ENCODE measurements at regions not wholly inside any gene's neighbourhood (a gene's known extent, or its start where the extent isn't known, plus 50 kb on each side); places are given as distances from the start of the nearest gene placed in this dataset.

DNA sequence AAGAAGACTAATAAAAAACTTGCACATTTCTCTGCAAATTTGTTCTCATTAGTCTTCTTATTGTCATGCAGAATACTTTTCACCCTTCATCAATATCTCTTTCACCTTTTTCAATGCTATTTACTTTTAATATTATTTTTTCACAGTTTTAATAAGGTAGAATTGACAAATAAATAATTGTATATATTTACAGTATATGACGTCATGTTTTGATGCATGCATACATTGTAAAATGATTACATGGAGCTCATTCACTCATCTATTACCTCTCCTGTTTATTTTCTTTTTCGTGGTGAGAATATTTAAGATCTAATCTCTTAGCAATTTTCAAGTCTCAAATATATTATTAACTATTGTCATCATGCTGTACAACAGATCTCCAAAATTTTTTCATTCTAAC is 658.2 kb upstream of the MKI67 start:
- ChIA-PET CTCF (no interaction called here), POLR2A (no interaction called here)
- no peak overlapping the region for H3K4me3 ChIP-seq (ENCODE audit: low read depth, low read length)
- TF ChIP-seq, protein P1, sequence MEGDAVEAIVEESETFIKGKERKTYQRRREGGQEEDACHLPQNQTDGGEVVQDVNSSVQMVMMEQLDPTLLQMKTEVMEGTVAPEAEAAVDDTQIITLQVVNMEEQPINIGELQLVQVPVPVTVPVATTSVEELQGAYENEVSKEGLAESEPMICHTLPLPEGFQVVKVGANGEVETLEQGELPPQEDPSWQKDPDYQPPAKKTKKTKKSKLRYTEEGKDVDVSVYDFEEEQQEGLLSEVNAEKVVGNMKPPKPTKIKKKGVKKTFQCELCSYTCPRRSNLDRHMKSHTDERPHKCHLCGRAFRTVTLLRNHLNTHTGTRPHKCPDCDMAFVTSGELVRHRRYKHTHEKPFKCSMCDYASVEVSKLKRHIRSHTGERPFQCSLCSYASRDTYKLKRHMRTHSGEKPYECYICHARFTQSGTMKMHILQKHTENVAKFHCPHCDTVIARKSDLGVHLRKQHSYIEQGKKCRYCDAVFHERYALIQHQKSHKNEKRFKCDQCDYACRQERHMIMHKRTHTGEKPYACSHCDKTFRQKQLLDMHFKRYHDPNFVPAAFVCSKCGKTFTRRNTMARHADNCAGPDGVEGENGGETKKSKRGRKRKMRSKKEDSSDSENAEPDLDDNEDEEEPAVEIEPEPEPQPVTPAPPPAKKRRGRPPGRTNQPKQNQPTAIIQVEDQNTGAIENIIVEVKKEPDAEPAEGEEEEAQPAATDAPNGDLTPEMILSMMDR (IDR thresholded peaks at IDR 0.05; ENCODE audit: insufficient read depth, low read length, missing control alignments) = no peak
- DNase-seq (ENCODE audit: low read depth, low spot score) = no peak

DNA sequence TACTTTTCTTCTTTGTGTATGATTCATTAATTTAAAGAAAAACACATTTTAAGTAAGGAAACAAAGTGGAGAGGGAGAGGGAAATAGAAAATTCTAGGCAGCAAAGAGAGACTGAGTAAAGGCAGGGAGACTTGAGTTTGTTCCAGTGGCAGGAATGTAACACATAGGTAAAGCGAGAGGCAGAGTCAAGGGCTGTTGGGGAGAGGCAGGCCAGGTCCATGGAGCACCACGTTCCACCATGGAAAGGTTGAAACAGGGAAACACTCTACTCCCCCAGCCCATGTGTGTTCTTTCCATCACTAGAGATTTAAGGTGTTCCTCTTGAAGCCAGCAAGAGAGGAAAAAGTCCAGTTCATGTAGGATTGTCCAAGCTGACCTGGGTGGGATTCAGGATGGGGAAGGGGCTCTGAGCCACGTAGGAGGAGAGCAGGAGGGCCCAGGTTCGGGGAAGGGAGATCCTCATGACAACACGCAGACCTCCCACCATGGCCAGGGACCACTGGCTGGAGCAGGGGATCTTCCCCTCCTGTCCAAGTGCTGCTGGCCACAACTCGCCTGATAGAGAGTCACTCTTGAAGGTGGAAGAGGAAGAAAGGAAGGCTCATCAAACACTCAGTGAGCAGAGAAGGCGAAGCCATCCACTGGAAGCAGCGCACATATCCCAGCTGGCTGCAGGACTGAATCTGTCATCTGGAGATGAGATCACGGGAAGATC is 666.4 kb upstream of the MKI67 start:
- H3K4me3 ChIP-seq (ENCODE audit: low read depth, low read length) = no peak overlapping the region
- TF ChIP-seq, protein P1 (IDR thresholded peaks at IDR 0.05; ENCODE audit: insufficient read depth, low read length, missing control alignments) = no peak
- CTCF ChIA-PET = no interaction called here
- POLR2A ChIA-PET = no interaction called here
- DNase-seq (ENCODE audit: low read depth, low spot score) = no peak

DNA sequence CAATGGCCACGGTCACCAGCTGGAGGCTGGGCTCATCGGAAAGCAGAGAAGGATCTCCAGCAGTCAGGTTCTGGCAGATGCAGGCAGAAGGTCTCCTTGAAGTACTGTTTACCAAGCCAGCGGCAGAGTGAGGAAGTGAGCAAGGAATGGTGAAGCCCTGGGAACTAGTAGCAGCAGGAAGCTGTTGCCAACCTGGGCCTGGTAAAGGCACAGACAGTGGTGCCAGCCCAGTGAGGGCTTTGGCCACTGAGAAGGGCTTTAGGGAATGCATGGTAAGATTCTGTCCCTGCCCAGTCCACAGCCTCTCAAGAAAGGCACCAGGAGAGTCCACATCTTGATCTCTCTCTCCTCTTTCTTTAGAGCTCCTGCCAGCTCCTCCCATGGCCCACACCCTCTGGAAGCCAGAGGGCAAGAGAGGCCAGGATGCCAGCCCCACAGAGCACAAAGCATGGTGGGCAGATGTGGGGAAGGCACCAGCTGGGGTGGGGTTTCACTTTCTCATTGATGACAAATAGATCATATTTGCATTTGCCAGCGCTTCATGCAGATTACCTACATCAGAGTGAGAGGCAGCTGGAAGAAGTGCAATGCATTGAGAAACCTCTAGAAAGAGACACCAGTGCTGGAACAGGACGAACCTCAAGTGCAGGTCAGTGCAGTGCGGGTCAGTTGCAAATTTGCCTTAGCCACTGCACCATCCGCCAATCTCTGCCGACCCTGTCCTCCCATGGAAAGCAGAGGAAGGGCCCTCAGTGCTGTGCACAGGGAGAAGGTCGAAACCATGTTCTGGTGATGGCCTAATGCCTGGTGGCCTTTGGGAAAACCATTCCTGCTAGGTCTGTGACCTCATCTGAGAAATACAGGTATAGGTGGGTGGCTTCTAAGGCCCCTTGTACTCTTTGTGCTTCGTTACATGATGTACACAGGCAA is 667.8 kb upstream of the MKI67 start:
- POLR2A ChIA-PET = no interaction called here
- CTCF ChIA-PET = no interaction called here
- TF ChIP-seq, protein P1 (IDR thresholded peaks at IDR 0.05; ENCODE audit: insufficient read depth, low read length, missing control alignments) = no peak
- no peak for DNase-seq (ENCODE audit: low read depth, low spot score)
- H3K4me3 ChIP-seq (ENCODE audit: low read depth, low read length) = no peak overlapping the region

DNA sequence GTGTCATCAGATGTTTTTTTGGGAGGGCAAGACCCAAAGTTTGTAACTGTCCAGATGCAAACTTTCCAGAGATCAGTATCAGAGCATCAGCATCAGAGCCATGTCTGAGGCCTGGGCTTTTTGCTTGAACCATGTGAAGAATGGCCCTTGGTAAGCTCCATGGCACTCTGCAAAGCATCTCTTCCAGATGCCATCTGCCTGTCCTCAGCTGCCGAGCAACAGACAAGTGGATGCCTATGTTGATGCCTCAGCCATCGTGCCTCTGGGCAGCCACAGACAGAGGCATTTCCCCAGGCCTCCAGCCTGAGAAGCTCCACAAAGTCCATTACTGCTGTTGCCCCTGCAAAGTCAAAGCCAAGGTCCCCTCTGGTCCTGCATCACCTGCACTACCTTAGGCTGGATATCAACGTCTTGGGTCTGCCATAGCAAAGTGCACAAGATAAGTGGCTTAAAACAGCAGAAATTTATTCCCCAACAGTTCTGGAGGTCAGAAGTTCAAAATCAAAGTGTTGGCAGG is 670.2 kb upstream of the MKI67 start:
- ChIA-PET CTCF (no interaction called here), POLR2A (no interaction called here)
- no peak overlapping the region for H3K4me3 ChIP-seq (ENCODE audit: low read depth, low read length)
- TF ChIP-seq, protein P1 (IDR thresholded peaks at IDR 0.05; ENCODE audit: insufficient read depth, low read length, missing control alignments) = no peak
- no peak for DNase-seq (ENCODE audit: low read depth, low spot score)

DNA sequence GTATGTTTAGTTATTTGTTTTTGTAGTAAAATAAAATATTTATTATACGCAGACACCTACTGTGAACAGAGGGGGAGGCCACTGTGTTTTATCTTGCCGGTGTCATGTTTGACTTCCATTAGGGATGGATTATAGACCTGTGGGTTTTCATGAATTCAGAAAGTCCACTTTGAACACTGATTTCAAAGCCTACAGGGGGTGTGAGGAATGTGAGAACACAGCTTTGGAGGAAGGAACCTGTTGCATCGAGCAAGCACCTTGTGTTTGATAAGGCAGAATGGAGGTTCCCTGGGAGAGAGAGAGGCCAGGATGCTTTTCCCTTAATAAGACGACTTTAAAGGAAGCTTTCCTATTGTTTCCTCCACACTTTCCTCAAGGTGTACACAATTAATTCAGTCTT is 665.0 kb upstream of the MGMT start:
- TF ChIP-seq, protein P1 (IDR thresholded peaks at IDR 0.05; ENCODE audit: insufficient read depth, low read length, missing control alignments) = no peak
- no peak for DNase-seq (ENCODE audit: low read depth, low spot score)
- H3K4me3 ChIP-seq (ENCODE audit: low read depth, low read length) = no peak overlapping the region
- ChIA-PET POLR2A (no interaction called here), CTCF (no interaction called here)

DNA sequence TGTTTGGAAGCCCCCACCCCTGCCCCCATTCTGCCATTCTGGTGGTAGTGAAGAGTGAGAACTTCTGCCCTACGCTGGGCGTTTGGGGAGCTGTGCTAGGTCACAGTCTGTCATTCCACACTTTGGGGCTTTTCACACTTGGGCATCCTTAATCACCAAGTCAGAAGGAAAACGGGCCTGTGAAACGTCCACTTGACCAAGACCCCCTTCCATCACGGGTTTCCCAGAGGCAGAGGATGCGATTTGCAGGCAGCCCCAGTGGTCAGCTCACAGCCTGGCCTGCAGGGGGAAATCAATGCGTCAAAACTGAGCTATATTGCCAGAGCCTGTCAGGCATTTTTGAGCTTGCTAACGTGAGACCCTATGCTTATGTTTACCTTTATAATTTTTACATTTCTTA is 663.3 kb upstream of the MGMT start:
- ChIA-PET CTCF (no interaction called here), POLR2A (no interaction called here)
- H3K4me3 ChIP-seq (ENCODE audit: low read depth, low read length) = no peak overlapping the region
- TF ChIP-seq, protein P1 (IDR thresholded peaks at IDR 0.05; ENCODE audit: insufficient read depth, low read length, missing control alignments) = no peak
- no peak for DNase-seq (ENCODE audit: low read depth, low spot score)
